SH-SY5Y (cell line): ENCODE measurements at regions not wholly inside any gene's neighbourhood (a gene's known extent, or its start where the extent isn't known, plus 50 kb on each side); places are given as distances from the start of the nearest gene placed in this dataset.

Source experiments
- GATA2 ChIP-seq: IDR thresholded peaks from 2 replicates; pipeline ENCODE4 v1.6.1; 2011; ENCODE audit warnings: mild to moderate bottlenecking, low read depth, low read length
- GATA3 ChIP-seq: IDR thresholded peaks from 2 replicates; pipeline ENCODE4 v1.6.1; 2011; ENCODE audit warnings: low read depth, mild to moderate bottlenecking, low read length, moderate library complexity

DNA sequence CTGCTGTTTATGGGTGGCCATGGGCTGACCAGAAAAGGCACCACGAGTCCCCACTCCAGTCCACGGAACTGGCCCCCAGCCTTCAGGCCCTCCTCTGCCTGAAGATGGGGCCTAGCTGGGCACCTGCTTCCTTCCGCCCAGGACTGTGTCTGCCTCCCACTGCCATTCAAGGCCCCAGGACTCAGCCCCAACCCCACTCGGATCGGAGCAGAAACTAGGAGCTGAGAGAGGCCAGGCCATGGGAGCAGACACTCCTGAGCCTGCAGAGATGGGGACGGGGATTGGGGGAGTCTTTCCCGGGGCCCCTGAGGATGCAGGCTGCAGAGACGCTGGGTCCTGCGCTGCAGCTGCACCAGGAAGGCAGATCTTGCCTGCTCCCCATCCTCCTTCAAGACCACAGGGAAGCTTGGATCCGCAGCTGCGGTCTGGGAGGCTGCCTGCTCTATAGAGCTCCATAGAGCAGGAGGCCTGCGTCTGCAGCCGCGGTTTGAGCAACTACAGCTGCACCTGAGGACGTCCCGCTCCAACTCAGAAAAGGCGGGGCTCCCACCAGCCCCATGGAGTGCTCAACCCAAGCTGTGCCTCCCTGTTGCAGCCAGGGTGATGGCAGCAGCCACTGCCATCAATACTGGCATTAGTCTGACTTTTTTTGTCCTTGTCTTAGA, 383.9 kb upstream of the TMCO5A start:
- TF ChIP-seq GATA3 (no peak), GATA2 (no peak)

GRCh38 chr15:37572401-37572800, 362.0 kb upstream of the TMCO5A start:
- TF ChIP-seq GATA3 (no peak), GATA2 (no peak)

DNA sequence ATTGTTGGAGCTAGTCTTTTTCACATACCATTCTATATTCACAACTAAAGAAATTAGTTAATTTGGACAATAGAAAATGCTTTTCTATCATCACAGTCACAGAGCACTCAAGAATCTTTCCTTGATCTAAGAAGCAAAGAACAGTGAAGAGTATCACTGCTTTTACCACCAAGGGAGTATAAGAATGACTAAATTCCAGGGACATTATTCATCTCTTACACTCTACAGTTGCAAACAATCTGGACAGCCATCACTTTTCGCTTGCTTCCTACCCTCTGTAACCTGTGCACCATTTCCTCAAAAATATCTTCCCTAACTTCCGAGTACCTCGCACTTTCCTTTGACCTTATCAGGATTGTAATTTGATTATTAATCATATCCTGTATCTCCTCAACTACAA, 359.5 kb upstream of the TMCO5A start:
- TF ChIP-seq GATA3 (no peak), GATA2 (no peak)

- TF ChIP-seq GATA3, result no peak
- no peak for TF ChIP-seq GATA2
Observed at GRCh38 chr15:37576952-37577351, 357.5 kb upstream of the TMCO5A start.

GRCh38 chr15:37581866-37582532, 352.4 kb upstream of the TMCO5A start:
- TF ChIP-seq GATA2, result no peak
- TF ChIP-seq GATA3, result no peak

DNA sequence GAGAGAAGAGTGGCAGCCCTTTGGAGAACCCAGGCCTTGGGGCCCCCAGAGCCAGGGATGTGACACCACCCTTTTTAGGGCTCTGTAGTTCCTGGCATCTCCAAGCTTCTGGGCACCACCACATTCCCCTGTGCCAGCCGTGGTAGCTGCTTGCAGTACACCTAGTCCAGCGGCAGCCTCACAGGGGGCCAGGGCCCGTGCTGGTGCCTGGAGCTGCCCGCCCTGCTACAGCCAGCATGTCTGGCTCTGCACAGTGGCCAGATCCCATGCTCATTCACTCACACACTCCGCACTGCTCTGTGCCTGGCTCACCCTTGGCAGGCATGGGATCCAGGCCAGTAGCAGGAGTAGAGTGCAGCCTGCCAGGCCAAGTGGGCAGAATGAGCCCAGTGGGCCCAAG, 351.6 kb upstream of the TMCO5A start:
- TF ChIP-seq GATA2, result no peak
- TF ChIP-seq GATA3, result no peak

DNA sequence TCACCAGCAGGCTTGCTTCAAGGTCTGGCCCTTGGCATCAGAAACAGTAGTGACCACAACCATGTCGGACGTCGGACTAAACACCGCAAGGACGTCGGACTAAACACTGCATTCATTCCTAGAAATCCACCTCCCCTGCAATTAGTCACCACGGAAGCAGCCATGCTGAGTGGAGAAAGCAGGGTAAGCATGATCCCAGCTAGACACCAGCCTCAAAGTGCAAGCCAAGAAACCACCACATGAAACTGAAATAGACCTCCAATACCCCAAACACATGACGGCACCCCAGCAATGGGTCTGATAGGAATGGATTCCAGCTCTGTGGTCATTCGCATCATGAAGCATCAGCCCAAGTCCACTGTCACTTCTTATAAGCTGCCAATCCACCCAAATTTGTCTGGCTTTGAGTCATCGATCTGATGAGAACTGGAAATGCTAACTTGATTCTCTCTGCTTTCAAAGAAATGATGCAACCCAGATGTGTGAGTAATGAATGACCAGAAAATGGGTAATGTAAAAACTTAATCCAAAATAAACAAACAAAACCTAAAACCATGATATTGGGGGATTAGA, 348.3 kb upstream of the TMCO5A start:
- TF ChIP-seq GATA3 (no peak), GATA2 (no peak)

- no peak for TF ChIP-seq GATA3
- TF ChIP-seq GATA2, result no peak
Observed at GRCh38 chr15:37586976-37587375, 347.5 kb upstream of the TMCO5A start.

GRCh38 chr15:37594417-37594816, 340.0 kb upstream of the TMCO5A start:
- TF ChIP-seq GATA2 (no peak), GATA3 (no peak)

- TF ChIP-seq GATA3 (no peak), GATA2 (no peak)
Observed at GRCh38 chr15:37595426-37595970, 338.9 kb upstream of the TMCO5A start.

DNA sequence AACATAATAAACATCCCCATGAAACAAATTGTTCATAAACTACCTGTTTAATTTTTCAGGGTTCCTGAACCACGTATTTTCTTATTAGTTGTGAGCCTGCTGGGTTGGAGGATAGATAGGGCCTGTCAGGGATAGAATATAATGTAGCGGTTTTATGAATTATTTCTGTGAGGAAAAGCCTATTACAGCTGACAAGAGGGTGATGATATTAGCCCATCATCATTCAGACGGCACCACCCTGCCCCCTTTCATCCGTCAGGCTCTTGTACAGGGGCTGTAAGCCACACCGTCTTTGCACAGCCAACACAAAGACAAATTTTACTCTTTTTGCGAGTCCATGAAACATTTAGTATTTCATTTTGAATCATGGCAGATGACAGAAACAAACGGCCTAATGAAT, 335.3 kb upstream of the TMCO5A start:
- TF ChIP-seq GATA2 (no peak), GATA3 (no peak)

DNA sequence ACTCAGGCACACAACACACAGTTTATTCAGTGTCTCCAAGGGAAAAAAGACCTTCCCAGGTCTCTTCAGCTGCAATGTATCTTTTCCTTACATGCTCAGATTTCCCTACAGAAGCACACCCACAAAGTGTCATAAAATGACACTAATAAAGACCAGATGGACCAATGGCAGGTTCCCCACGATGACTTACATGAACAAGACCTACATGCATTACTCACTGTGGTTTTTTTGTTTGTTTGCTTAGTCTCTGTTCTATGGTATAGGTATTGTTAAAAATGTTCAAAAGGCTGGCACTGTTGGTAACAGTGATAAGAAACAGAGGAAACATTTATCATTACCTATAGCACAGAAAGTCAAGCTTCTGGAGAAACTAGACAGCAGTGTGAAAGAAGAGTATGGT, 318.2 kb upstream of the TMCO5A start:
- no peak for TF ChIP-seq GATA3
- no peak for TF ChIP-seq GATA2

DNA sequence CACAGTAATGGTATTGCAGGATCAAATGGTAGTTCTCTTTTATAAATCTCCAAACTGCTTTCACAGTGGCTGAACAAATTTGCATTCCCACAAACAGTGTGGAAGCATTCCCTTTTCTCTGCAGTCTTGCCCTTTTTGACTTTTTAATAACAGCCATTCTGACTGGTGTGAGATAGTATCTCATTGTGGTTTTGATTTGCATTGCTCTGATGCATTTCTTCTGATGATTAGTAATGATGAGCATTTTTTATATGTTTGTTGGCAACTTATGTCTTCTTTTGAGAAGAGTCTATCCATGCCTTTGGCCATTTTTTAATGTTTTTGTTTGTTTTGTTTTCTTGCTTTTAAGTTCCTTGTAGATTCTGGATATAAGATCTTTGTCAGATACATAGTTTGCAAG, 316.1 kb upstream of the TMCO5A start:
- no peak for TF ChIP-seq GATA3

DNA sequence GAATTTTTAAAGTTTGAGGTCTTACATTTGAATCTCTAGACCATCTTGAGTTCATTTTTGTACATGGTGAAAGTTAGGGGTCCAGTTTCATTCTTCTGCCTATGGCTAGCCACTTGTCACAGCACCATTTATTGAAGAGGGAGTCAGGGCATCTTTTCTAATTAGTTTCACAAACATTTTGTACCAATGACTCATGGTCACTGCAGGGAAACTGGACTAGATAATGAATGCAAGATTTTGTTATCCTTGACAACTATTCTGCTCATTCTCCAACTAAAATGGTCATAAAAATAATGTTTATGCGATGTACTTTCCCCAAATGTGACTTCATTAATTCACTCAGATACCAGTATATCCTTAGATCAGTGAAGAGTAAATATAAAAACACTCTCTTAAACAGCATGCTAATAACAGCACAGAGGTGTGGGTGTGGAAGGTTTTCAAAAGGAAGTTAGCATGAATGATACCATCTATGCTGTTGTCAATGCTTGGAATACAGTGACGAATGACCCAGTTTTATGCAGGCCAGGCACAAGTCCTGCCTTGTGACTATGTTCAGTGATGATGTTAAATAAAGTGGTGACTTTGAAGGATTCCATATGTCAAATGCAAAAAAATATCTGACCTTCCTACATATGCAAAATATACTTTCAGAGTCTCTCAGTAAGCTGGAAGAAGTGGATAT, 314.9 kb upstream of the TMCO5A start:
- no peak for TF ChIP-seq GATA2
- no peak for TF ChIP-seq GATA3

GRCh38 chr15:37625576-37625975, 308.9 kb upstream of the TMCO5A start:
- no peak for TF ChIP-seq GATA2
- TF ChIP-seq GATA3, result no peak
